ENCODE measurements at regions not wholly inside any gene's neighbourhood (a gene's known extent, or its start where the extent isn't known, plus 50 kb on each side); places are given as distances from the start of the nearest gene placed in this dataset.

DNA sequence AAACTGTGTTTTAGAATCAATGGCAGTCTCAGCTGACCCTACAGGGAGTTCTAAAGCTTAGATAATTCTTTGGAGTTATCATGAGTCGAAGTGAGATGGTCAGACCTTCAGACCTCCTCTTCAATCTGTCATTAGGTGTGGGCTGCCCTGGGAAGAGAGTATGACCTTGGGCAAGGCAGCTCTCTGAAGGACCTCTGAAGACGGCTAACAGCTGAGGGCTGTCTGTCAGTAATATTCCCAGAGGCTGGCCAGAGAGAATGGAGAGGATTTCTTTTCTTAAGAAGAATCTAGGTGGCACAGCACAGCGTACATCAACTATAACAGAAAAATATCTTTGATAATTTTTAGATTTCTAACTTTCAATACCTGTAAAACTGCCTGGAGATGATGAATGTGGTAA, 379.4 kb downstream of the ZNF674 start:
- H3K4me1 ChIP-seq (ENCODE audit: control insufficient read depth, extremely low read depth, insufficient read depth, low read length): no peaks in the 10 kb centered on the region
- no peaks in the 10 kb centered on the region for H3K9me1 ChIP-seq (replicated peaks; ENCODE audit: control insufficient read depth, extremely low read depth, insufficient read depth, low read length)
- no peak overlapping the region for H3K27ac ChIP-seq (ENCODE audit: insufficient read depth, low read depth, low read length)
- no peak overlapping the region for H3K4me2 ChIP-seq (ENCODE audit: insufficient read depth, low read length)
- CTCF ChIA-PET: no interaction called here
- no TSS peak for BruUV-seq (replicated peaks)
- dilution Hi-C loops (cut with MboI; ENCODE audit: extremely low pct_ligation_motif_present, low sequenced_read_pairs): no loop called here
- no peaks in the 10 kb centered on the region for H3K79me2 ChIP-seq (ENCODE audit: control insufficient read depth, insufficient read depth, low read length)
- no peaks in the 10 kb centered on the region for H4K20me1 ChIP-seq (replicated peaks; ENCODE audit: control insufficient read depth, extremely low read depth, insufficient read depth, low read length)
- no peak overlapping the region for H3K9ac ChIP-seq (replicated peaks; ENCODE audit: extremely low read depth, insufficient read depth, low read length)
- no peak for DNase-seq (ENCODE audit: low read depth, low spot score)
- no peaks in the 10 kb centered on the region for H3K27me3 ChIP-seq (ENCODE audit: control insufficient read depth in 2 of 2, insufficient read depth in 2 of 2, low read length in 2 of 2)
- no peak for FAIRE-seq
- H3K36me3 ChIP-seq (ENCODE audit: control insufficient read depth in 2 of 2, extremely low read depth in 1 of 2, insufficient read depth in 2 of 2, low read length in 2 of 2): no peaks in the 10 kb centered on the region
- intact Hi-C loops (cut with micrococcal nuclease): no loop called here
- POLR2A ChIA-PET: no interaction called here
- H3K9me3 ChIP-seq (replicated peaks; ENCODE audit: control insufficient read depth, insufficient read depth, low read length): no peaks in the 10 kb centered on the region
- no peak for TF ChIP-seq GATA2 (IDR thresholded peaks at IDR 0.05; ENCODE audit: insufficient read depth, insufficient read length, low read depth, low read length)
- TF ChIP-seq JUN (IDR thresholded peaks at IDR 0.05; ENCODE audit: borderline replicate concordance, insufficient read depth, insufficient read length, low read depth): no peak
- TF ChIP-seq POLR2A (IDR thresholded peaks at IDR 0.05; ENCODE audit: low read depth, low read length): no peak
- H2AFZ ChIP-seq (ENCODE audit: low read depth, low read length): no peak overlapping the region
- no peak overlapping the region for H3K4me3 ChIP-seq (replicated peaks in 1 of 3; ENCODE audit: insufficient read depth in 1 of 3, low read depth in 1 of 3, low read length in 3 of 3)

- Histone ChIP-seq H3K9me3 (replicated peaks; ENCODE audit: control insufficient read depth, insufficient read depth, low read length) (no peaks in the 10 kb centered on the region), H3K36me3 (ENCODE audit: control insufficient read depth in 2 of 2, extremely low read depth in 1 of 2, insufficient read depth in 2 of 2, low read length in 2 of 2) (no peaks in the 10 kb centered on the region), H3K27ac (ENCODE audit: insufficient read depth, low read depth, low read length) (no peak overlapping the region), H3K4me1 (ENCODE audit: control insufficient read depth, extremely low read depth, insufficient read depth, low read length) (no peaks in the 10 kb centered on the region), H3K4me3 (replicated peaks in 1 of 3; ENCODE audit: insufficient read depth in 1 of 3, low read depth in 1 of 3, low read length in 3 of 3) (no peak overlapping the region), H3K4me2 (ENCODE audit: insufficient read depth, low read length) (no peak overlapping the region), H3K79me2 (ENCODE audit: control insufficient read depth, insufficient read depth, low read length) (no peaks in the 10 kb centered on the region), H3K9ac (replicated peaks; ENCODE audit: extremely low read depth, insufficient read depth, low read length) (no peak overlapping the region), H3K27me3 (ENCODE audit: control insufficient read depth in 2 of 2, insufficient read depth in 2 of 2, low read length in 2 of 2) (no peaks in the 10 kb centered on the region), H2AFZ (ENCODE audit: low read depth, low read length) (no peak overlapping the region), H3K9me1 (replicated peaks; ENCODE audit: control insufficient read depth, extremely low read depth, insufficient read depth, low read length) (no peaks in the 10 kb centered on the region), H4K20me1 (replicated peaks; ENCODE audit: control insufficient read depth, extremely low read depth, insufficient read depth, low read length) (no peaks in the 10 kb centered on the region)
- ChIA-PET POLR2A (no interaction called here), CTCF (no interaction called here)
- FAIRE-seq: no peak
- TF ChIP-seq FOS (IDR thresholded peaks at IDR 0.05; ENCODE audit: borderline replicate concordance, insufficient read depth, low read length): no peak
- no peak for TF ChIP-seq POLR2A (IDR thresholded peaks at IDR 0.05; ENCODE audit: low read depth, low read length)
- TF ChIP-seq POLR2AphosphoS5 (IDR thresholded peaks at IDR 0.05; ENCODE audit: insufficient read depth, low read depth, low read length): no peak
- TF ChIP-seq GATA2 (IDR thresholded peaks at IDR 0.05; ENCODE audit: insufficient read depth, insufficient read length, low read depth, low read length): no peak
- no peak for TF ChIP-seq JUN (IDR thresholded peaks at IDR 0.05; ENCODE audit: borderline replicate concordance, insufficient read depth, insufficient read length, low read depth)
- no peak for TF ChIP-seq CTCF (IDR thresholded peaks at IDR 0.05; ENCODE audit: extremely low read depth in 1 of 2, insufficient read depth in 1 of 2, low read depth in 1 of 2, low read length in 2 of 2)
- TF ChIP-seq MAX (IDR thresholded peaks at IDR 0.05; ENCODE audit: insufficient read depth, insufficient read length): no peak
- TF ChIP-seq MYC (IDR thresholded peaks at IDR 0.05; ENCODE audit: low read depth, low read length): no peak
- no peak for TF ChIP-seq EZH2 (IDR thresholded peaks at IDR 0.05; ENCODE audit: borderline replicate concordance, low read depth, low read length, severe bottlenecking)
- dilution Hi-C loops (cut with MboI; ENCODE audit: extremely low pct_ligation_motif_present, low sequenced_read_pairs): no loop called here
- no peak for DNase-seq (ENCODE audit: low read depth, low spot score)
- BruUV-seq (replicated peaks): no TSS peak
- intact Hi-C loops (cut with micrococcal nuclease): no loop called here
Observed at GRCh38 chrX:46165411-46165810, 379.8 kb downstream of the ZNF674 start.
